ENCODE measurements at regions not wholly inside any gene's neighbourhood (a gene's known extent, or its start where the extent isn't known, plus 50 kb on each side); places are given as distances from the start of the nearest gene placed in this dataset.

- H3K4me1 ChIP-seq (ENCODE audit: insufficient read depth, low read length) = no peaks in the 10 kb centered on the region
- no peak overlapping the region for H3K9ac ChIP-seq (ENCODE audit: low read length)
- no peaks in the 10 kb centered on the region for H3K27me3 ChIP-seq (ENCODE audit: low read length)
- intact Hi-C loops (cut with micrococcal nuclease) = no loop called here
- no peaks in the 10 kb centered on the region for H4K20me1 ChIP-seq (ENCODE audit: low read length)
- H3K79me2 ChIP-seq (ENCODE audit: low read length) = no peaks in the 10 kb centered on the region
- no peak overlapping the region for H2AFZ ChIP-seq (ENCODE audit: low read length)
- no peak for DNase-seq
- no peaks in the 10 kb centered on the region for H3K36me3 ChIP-seq (ENCODE audit: low read depth, low read length)
- ChIA-PET CTCF (no interaction called here), POLR2A (ENCODE audit: unreplicated experiment) (no interaction called here)
- H3K9me2 ChIP-seq (replicated peaks; ENCODE audit: low read length) = no peaks in the 10 kb centered on the region
- H3K4me2 ChIP-seq (ENCODE audit: low read length) = no peak overlapping the region
- ATAC-seq = no peak
- no peaks in the 10 kb centered on the region for H3F3A ChIP-seq (ENCODE audit: low read length, unreplicated experiment)
- no peak overlapping the region for H3K27ac ChIP-seq (ENCODE audit: low read length)
- H3K4me3 ChIP-seq (ENCODE audit: low read length) = no peak overlapping the region
- H3K9me3 ChIP-seq (ENCODE audit: low read length) = no peaks in the 10 kb centered on the region
- TF ChIP-seq CTCF (conservative IDR thresholded peaks at IDR 0.05; ENCODE audit: low read depth, low read length) (no peak), EZH2 (IDR thresholded peaks at IDR 0.05; ENCODE audit: low read length, unreplicated experiment) (no peak), EZH2phosphoT487 (IDR thresholded peaks at IDR 0.05; ENCODE audit: borderline replicate concordance, low read length) (no peak)
- no TSS peak for BruUV-seq (replicated peaks)
Measured at GRCh38 chr10:43320226-43320625, 51.2 kb upstream of the FXYD4 start.

- no peaks in the 10 kb centered on the region for H3K79me2 ChIP-seq (ENCODE audit: low read length)
- intact Hi-C loops (cut with micrococcal nuclease) = no loop called here
- H4K20me1 ChIP-seq (ENCODE audit: low read length) = no peaks in the 10 kb centered on the region
- H3K4me2 ChIP-seq (ENCODE audit: low read length) = no peak overlapping the region
- TF ChIP-seq EZH2phosphoT487 (IDR thresholded peaks at IDR 0.05; ENCODE audit: borderline replicate concordance, low read length) (no peak), CTCF (conservative IDR thresholded peaks at IDR 0.05; ENCODE audit: low read depth, low read length) (no peak), EZH2 (IDR thresholded peaks at IDR 0.05; ENCODE audit: low read length, unreplicated experiment) (no peak)
- POLR2A ChIA-PET (ENCODE audit: unreplicated experiment) = no interaction called here
- no peaks in the 10 kb centered on the region for H3F3A ChIP-seq (ENCODE audit: low read length, unreplicated experiment)
- CTCF ChIA-PET = no interaction called here
- BruUV-seq (replicated peaks) = no TSS peak
- ATAC-seq = no peak
- H3K9ac ChIP-seq (ENCODE audit: low read length) = no peak overlapping the region
- H2AFZ ChIP-seq (ENCODE audit: low read length) = no peak overlapping the region
- H3K4me1 ChIP-seq (ENCODE audit: insufficient read depth, low read length) = no peaks in the 10 kb centered on the region
- H3K27me3 ChIP-seq (ENCODE audit: low read length) = no peaks in the 10 kb centered on the region
- H3K27ac ChIP-seq (ENCODE audit: low read length) = no peak overlapping the region
- H3K9me3 ChIP-seq (ENCODE audit: low read length) = no peaks in the 10 kb centered on the region
- H3K9me2 ChIP-seq (replicated peaks; ENCODE audit: low read length) = no peaks in the 10 kb centered on the region
- DNase-seq = no peak
- H3K4me3 ChIP-seq (ENCODE audit: low read length) = no peak overlapping the region
- H3K36me3 ChIP-seq (ENCODE audit: low read depth, low read length) = no peaks in the 10 kb centered on the region
Measured at GRCh38 chr10:43318976-43319960, 52.2 kb upstream of the FXYD4 start.

GRCh38 chr10:43318456-43318855 is 51.6 kb upstream of the RASGEF1A start:
- BruUV-seq (replicated peaks) = no TSS peak
- no peak overlapping the region for H3K4me3 ChIP-seq (ENCODE audit: low read length)
- CTCF ChIA-PET = no interaction called here
- POLR2A ChIA-PET (ENCODE audit: unreplicated experiment) = no interaction called here
- H2AFZ ChIP-seq (ENCODE audit: low read length) = no peak overlapping the region
- no peaks in the 10 kb centered on the region for H3K27me3 ChIP-seq (ENCODE audit: low read length)
- no peaks in the 10 kb centered on the region for H3K79me2 ChIP-seq (ENCODE audit: low read length)
- no peak for DNase-seq
- H3K9ac ChIP-seq (ENCODE audit: low read length) = no peak overlapping the region
- ATAC-seq = no peak
- no peaks in the 10 kb centered on the region for H3F3A ChIP-seq (ENCODE audit: low read length, unreplicated experiment)
- H3K27ac ChIP-seq (ENCODE audit: low read length) = no peak overlapping the region
- H3K4me2 ChIP-seq (ENCODE audit: low read length) = no peak overlapping the region
- no peaks in the 10 kb centered on the region for H3K4me1 ChIP-seq (ENCODE audit: insufficient read depth, low read length)
- intact Hi-C loops (cut with micrococcal nuclease) = no loop called here
- H3K9me2 ChIP-seq (replicated peaks; ENCODE audit: low read length) = no peaks in the 10 kb centered on the region
- no peaks in the 10 kb centered on the region for H3K36me3 ChIP-seq (ENCODE audit: low read depth, low read length)
- no peaks in the 10 kb centered on the region for H3K9me3 ChIP-seq (ENCODE audit: low read length)
- TF ChIP-seq EZH2phosphoT487 (IDR thresholded peaks at IDR 0.05; ENCODE audit: borderline replicate concordance, low read length) (no peak), EZH2 (IDR thresholded peaks at IDR 0.05; ENCODE audit: low read length, unreplicated experiment) (no peak)
- H4K20me1 ChIP-seq (ENCODE audit: low read length) = no peaks in the 10 kb centered on the region

Measured in PC-3 (cell line).